ENCODE measurements at regions not wholly inside any gene's neighbourhood (a gene's known extent, or its start where the extent isn't known, plus 50 kb on each side); places are given as distances from the start of the nearest gene placed in this dataset.

- no peak for TF ChIP-seq ZNF350 (tag by site-specific recombination; IDR thresholded peaks at IDR 0.05)
- TF ChIP-seq ZNF366 (tag by site-specific recombination; conservative IDR thresholded peaks at IDR 0.05), result no peak
- no peak for TF ChIP-seq ZNF239 (tag by site-specific recombination; IDR thresholded peaks at IDR 0.05)
- TF ChIP-seq, protein P1, sequence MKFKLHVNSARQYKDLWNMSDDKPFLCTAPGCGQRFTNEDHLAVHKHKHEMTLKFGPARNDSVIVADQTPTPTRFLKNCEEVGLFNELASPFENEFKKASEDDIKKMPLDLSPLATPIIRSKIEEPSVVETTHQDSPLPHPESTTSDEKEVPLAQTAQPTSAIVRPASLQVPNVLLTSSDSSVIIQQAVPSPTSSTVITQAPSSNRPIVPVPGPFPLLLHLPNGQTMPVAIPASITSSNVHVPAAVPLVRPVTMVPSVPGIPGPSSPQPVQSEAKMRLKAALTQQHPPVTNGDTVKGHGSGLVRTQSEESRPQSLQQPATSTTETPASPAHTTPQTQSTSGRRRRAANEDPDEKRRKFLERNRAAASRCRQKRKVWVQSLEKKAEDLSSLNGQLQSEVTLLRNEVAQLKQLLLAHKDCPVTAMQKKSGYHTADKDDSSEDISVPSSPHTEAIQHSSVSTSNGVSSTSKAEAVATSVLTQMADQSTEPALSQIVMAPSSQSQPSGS (tag by site-specific recombination; IDR thresholded peaks at IDR 0.05; ENCODE audit: low read depth), result no peak
- TF ChIP-seq, protein P2, sequence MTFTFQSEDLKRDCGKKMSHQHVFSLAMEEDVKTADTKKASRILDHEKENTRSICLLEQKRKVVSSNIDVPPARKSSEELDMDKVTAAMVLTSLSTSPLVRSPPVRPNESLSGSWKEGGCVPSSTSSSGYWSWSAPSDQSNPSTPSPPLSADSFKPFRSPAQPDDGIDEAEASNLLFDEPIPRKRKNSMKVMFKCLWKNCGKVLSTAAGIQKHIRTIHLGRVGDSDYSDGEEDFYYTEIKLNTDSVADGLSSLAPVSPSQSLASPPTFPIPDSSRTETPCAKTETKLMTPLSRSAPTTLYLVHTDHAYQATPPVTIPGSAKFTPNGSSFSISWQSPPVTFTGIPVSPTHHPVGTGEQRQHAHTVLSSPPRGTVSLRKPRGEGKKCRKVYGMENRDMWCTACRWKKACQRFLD (tag by site-specific recombination; IDR thresholded peaks at IDR 0.05), result no peak
- no peak for TF ChIP-seq TCF7L2 (IDR thresholded peaks at IDR 0.05; ENCODE audit: borderline replicate concordance, low read depth, low read length)
- TF ChIP-seq, protein P3, sequence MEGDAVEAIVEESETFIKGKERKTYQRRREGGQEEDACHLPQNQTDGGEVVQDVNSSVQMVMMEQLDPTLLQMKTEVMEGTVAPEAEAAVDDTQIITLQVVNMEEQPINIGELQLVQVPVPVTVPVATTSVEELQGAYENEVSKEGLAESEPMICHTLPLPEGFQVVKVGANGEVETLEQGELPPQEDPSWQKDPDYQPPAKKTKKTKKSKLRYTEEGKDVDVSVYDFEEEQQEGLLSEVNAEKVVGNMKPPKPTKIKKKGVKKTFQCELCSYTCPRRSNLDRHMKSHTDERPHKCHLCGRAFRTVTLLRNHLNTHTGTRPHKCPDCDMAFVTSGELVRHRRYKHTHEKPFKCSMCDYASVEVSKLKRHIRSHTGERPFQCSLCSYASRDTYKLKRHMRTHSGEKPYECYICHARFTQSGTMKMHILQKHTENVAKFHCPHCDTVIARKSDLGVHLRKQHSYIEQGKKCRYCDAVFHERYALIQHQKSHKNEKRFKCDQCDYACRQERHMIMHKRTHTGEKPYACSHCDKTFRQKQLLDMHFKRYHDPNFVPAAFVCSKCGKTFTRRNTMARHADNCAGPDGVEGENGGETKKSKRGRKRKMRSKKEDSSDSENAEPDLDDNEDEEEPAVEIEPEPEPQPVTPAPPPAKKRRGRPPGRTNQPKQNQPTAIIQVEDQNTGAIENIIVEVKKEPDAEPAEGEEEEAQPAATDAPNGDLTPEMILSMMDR (tag by site-specific recombination; IDR thresholded peaks at IDR 0.05), result no peak
- no peak for TF ChIP-seq ZNF211 (tag by site-specific recombination; IDR thresholded peaks at IDR 0.05; ENCODE audit: low read depth)
Measured at GRCh38 chr2:146771531-146771930, 1073.3 kb upstream of the ACVR2A start.

Data from HEK293 (cell line).